ENCODE measurements at regions not wholly inside any gene's neighbourhood (a gene's known extent, or its start where the extent isn't known, plus 50 kb on each side); places are given as distances from the start of the nearest gene placed in this dataset.
A peak's percentile ranks its signal among the peaks of the same experiment; 100 is the strongest.

DNA sequence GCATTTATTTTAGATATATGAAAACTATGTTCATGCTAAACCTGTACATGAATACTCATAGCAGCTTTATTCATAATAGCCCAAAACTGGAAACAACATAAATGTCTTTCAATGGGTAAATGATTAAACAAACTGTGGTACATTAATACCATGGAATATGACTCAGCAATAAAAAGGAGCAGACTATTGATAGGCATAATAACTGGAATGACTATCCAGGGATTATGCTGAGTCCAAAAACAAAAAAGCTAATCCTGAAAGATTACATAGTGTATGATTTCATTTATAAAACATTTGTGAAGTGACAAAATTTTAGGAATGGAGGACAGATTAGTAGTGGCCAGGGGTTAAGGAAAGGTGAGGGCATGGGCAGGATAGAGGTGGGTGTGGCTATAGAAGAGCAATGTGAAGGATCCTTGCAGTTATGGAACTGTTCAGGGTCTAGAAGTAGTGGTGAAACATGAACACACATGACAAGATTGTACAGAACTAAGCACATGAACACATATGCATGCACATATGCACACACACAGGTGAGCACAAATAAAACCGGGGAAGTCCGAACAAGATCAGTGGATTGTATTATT lies 61.1 kb upstream of the CDKN3 start:
- FAIRE-seq (peak; percentile 74), DNase-seq (ENCODE audit: insufficient read length, low spot score) (no peak)

- DNase-seq (ENCODE audit: insufficient read length, low spot score) (no peak), FAIRE-seq (no peak)
These were observed 59.5 kb upstream of the CDKN3 start for GRCh38 chr14:54337314-54337713.

GRCh38 chr14:54338696-54339317 lies 58.0 kb upstream of the CDKN3 start:
- FAIRE-seq, result peak; percentile 79
- DNase-seq (ENCODE audit: insufficient read length, low spot score), result peak; percentile 54

DNA sequence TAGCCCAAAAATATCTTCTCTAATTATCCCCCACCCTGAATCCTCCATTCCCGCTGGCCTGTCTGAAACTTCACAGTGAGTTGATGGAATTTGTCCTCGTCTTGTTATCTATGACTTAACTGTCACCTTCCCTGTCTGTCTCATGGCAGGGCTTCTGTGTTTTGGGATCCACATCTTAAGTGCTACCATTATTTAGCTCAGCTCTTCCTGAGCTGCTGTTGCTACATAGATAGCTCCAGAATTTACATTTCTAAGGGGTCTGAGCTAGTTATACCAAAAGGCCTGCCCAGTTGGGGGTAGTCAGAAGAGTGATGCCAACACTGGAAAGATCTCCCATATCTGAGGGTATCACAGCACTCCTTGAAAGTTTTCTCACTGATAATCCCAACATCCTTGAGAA lies 57.0 kb upstream of the CDKN3 start:
- DNase-seq (ENCODE audit: insufficient read length, low spot score) (no peak), FAIRE-seq (no peak)

GRCh38 chr14:54342806-54343205 lies 54.0 kb upstream of the CDKN3 start:
- DNase-seq (ENCODE audit: insufficient read length, low spot score) (no peak), FAIRE-seq (no peak)

DNA sequence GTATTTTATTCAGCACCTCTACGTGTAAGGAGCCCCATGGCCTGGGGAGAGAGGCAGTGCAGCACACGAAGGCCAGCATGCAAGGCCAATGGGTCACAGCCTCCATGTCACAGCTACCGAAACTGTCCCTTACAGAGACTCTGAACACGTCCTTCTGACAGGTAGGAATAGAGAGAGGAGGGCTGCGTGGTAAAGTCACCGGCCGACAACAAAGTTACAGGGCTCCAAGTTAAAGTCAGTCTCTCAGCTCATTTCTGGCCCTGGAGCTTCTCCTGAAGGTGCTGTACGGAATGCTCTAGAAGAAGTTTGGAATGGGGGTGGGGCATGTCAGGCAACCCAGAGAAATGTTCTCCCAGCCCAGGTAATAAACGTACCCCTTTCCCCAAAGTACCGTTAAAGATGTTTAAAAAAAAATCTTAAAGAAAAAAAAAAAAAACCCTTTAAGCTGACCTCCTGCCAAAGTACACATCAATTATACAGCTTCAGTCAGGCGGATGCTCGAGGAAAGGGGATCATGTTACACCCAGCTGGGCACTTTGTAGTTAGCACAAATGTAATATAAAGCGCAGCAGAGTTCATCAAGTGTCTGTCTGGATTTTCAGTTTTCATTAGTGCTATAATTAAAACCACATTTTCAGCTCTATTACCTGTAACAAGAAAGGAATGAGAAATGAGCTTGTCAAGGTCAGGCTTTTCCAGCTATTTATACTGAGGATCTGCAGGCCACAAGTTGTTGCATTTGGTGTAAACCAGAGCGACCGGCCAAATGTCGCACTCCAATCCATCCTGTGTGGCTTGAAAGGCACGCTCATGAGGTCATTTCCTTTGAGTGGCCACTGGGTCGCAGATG lies 53.3 kb upstream of the CDKN3 start:
- DNase-seq (ENCODE audit: insufficient read length, low spot score), result peak; percentile 52
- FAIRE-seq, result no peak

GRCh38 chr14:54344445-54344844 lies 52.4 kb upstream of the CDKN3 start:
- FAIRE-seq (no peak), DNase-seq (ENCODE audit: insufficient read length, low spot score) (no peak)

DNA sequence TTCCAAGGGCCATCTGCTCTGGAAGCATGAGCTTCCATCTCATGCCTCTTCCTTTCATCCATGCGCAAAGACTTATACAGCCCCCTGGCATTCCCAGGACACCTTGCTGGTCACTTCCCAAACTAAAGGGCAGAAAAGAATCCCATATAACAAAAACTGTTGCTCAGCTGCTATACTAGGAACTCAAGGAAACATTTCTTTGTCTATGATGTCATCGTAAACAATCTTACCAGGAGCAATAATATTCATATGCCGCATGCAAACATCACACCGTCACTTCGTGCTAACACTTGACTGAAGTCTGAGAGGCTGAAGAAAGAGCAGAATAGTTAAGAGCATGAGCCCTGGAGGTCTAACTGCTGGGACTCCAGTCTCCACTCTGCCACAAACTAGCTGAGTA lies 50.5 kb upstream of the CDKN3 start:
- FAIRE-seq (no peak), DNase-seq (ENCODE audit: insufficient read length, low spot score) (no peak)

Measured in HTR-8/SVneo (cell line).